22Rv1 (cell line): ENCODE measurements at regions not wholly inside any gene's neighbourhood (a gene's known extent, or its start where the extent isn't known, plus 50 kb on each side); places are given as distances from the start of the nearest gene placed in this dataset.

Experiments
- ZFX ChIP-seq: fragments of 450-650 bp; IDR thresholded peaks from 2 replicates; pipeline ENCODE4 v1.6.1; 2017; ENCODE audit warnings: antibody characterized with exemption, borderline replicate concordance
- TF ChIP-seq, protein P1 (sequence below): fragments of 450-650 bp; IDR thresholded peaks from 2 replicates; pipeline ENCODE4 v1.5.1; 2017; ENCODE audit warnings: mild to moderate bottlenecking

GRCh38 chr11:19513253-19513652 is 199.4 kb upstream of the NAV2 start:
- TF ChIP-seq, protein P1, sequence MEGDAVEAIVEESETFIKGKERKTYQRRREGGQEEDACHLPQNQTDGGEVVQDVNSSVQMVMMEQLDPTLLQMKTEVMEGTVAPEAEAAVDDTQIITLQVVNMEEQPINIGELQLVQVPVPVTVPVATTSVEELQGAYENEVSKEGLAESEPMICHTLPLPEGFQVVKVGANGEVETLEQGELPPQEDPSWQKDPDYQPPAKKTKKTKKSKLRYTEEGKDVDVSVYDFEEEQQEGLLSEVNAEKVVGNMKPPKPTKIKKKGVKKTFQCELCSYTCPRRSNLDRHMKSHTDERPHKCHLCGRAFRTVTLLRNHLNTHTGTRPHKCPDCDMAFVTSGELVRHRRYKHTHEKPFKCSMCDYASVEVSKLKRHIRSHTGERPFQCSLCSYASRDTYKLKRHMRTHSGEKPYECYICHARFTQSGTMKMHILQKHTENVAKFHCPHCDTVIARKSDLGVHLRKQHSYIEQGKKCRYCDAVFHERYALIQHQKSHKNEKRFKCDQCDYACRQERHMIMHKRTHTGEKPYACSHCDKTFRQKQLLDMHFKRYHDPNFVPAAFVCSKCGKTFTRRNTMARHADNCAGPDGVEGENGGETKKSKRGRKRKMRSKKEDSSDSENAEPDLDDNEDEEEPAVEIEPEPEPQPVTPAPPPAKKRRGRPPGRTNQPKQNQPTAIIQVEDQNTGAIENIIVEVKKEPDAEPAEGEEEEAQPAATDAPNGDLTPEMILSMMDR, result no peak
- TF ChIP-seq ZFX, result no peak
